ENCODE measurements at regions not wholly inside any gene's neighbourhood (a gene's known extent, or its start where the extent isn't known, plus 50 kb on each side); places are given as distances from the start of the nearest gene placed in this dataset.
A peak's percentile ranks its signal among the peaks of the same experiment; 100 is the strongest.

DNA sequence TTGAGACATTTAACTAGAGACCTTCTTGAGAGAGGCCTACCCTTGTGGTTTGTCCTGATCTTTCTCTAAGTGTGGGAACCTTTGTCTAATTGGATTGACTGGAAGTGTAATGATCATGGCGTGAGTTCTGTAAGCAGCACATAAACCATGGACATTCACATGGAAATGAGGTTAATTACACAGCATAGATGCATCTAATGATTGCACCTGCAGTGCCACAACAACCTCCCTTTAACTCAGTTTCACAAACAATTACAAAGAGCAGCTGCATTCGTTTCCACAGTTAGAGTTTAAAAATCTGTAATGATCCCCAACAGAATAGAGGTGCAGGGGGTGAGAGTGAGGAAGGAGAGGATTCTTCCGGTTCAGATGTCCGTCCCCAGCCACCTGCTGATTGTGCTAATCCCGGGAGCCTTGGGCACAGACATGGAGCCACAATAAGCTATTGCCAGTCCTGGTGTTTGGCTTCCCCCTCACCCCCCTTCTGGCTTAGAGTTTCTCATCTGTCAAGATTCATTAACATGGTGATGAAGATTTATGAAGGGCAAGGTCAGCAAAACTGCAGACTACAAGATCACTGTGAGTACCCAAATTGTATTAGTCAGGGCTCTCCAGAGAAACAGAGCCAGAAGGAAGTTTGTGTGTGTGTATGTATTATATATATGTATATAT, 659.2 kb upstream of the SOX9 start:
- no peak for DNase-seq (ENCODE audit: low spot score)

DNA sequence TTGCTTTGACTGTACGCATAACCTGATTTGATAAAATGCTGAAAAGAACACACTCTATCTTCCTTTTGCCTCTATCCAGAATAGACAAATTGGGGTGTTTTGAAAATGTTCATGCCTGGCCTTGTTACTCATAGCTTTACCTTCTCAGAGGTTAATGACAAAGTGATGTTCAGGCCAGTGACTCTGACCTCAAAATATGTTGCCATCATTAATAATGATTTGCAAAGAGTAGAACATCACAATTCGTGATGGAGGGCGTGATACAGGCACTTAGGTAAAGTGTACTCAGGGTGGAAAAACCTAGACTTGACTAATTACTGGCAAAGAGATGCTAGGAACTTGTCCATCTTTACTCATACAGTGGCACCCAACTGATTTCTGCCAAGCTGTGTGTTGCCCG, 656.6 kb upstream of the SOX9 start:
- no peak for DNase-seq (ENCODE audit: low spot score)

DNA sequence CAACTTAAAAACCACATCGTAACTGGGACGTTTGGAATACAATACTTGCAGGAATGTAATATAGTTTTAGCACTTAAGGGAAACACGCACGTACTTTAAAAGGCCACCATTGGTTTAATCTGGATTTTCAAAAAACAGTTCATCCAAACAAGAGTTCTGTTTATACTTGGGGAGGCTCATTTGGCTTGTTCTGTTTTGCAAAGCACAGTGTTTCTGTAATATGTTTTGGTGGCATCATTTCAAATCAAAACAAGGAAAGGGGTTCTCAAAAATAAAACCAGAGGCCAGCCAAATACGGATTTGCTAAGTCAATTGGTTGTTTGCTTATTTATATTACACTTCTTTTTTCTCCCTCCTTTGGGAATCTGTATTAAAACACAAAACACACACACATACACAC, 656.1 kb upstream of the SOX9 start:
- DNase-seq (ENCODE audit: low spot score) = no peak

DNA sequence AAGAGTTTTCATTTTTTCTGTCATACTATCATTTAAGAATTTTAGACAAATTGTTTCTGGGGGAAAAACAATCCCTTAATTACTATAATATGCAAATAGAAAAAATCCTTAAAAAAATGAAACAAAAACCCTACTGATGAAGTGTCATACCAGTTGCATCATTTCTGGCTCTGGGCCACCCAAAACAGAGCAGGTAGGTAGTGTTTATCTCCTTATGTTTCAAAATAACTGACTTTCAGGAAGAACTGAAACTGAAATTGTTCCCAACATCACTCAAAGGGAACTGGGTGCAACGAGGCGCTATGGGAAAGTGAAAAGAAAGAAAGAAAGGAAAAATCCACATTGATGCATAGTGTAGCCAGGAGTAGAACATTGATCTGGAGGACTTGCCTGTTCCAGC, 653.1 kb upstream of the SOX9 start:
- DNase-seq (ENCODE audit: low spot score) = no peak

DNA sequence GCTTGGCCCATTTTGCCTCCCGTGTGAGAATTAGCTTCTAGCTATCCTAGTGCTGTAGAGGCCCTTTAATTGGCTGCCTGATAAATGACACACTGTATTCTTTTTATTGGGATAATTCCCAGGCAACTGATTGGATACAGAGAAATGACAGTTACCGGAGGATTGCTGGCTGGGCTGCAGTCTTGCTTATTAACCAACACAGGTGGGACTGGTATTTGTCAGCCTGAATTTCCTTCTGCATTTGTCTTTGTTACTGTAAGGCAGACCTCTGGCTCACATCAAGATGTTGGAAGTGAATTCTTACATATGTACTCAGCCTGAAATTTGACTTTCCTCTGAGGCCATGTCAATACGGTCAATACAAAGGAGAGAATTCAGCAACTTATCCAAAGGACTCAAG, 650.8 kb upstream of the SOX9 start:
- DNase-seq (ENCODE audit: low spot score) = no peak

DNA sequence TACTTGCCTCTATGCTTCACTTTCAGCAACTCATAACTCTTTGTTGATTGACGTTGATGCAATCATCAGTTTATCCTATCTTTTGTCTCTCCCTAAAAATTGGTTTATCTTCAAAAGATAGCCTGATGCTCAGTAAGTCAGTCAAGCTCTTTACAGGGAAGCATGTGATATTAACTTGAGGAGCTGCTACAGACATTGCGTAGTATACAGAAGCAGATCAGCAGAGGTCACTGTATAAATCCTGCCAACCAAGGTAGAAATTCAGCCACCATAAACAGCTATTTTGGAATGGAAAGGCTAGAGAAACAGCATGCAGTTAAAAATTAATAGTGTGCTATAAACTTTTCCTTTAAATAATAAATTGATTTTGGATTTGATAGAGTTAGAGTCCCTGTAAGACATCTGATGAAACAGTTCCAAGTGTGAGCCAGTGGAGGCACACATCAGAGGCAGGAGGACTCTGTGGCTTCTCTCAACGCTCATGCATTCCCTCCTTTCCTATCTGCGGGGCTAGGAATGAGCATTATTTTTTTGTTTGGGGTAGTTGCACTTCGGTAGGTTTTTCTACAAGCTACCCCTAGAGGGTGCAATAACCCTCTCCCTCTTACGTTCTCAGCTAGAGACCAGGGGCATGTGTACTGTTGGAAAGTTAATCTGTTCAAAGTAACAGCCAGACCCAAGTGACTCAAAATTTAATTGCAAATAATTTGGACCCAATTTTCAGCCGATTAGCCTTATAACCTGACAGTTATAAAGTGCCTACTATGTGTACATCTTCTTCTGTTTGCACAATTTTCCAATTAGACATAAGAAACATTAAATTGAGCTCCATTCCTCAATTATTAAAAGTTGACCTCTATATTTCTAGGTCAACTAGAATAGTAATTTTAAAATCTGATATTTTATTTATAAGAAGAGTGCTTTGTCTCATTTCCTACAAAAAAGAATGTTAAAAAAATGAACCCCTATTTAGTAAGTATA, 647.7 kb upstream of the SOX9 start:
- DNase-seq (ENCODE audit: low spot score) = peak; percentile 57

DNA sequence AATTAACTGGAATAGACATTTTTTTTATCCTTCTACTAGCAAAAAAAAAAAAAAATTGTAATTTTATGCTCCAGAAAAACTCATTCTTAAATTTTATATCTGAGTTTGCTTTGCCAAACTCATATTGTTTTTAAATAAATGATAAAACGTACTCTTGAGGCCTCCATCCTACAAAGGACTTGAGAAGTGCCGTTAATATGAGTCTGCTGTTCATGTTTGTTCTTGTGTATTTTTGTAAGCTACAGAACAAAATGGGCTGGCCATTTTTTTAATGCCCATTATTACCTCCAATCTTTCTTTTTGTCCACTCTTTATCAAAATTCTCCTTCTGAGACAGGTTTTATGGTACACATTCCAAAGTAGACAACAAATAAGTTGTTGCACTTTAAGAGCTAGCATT, 643.5 kb upstream of the SOX9 start:
- no peak for DNase-seq (ENCODE audit: low spot score)

DNA sequence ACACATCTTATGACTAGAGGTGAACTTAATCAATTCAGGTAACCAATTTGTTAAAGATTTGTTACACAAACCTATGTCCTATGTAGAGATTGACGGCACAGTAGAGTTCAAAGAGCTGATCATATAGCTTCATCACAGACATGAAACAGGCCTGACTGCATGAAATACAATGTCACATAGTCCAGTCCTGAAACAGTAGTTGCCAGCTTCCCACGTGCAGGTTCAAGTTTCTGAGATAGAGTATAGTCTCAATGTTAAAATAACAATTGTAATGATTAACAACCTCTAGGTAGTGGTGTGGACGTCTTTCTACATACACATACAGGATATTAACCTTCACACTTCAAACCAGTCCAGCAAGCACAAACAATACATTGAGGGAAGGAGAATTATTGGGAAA, 640.7 kb upstream of the SOX9 start:
- no peak for DNase-seq (ENCODE audit: low spot score)

DNA sequence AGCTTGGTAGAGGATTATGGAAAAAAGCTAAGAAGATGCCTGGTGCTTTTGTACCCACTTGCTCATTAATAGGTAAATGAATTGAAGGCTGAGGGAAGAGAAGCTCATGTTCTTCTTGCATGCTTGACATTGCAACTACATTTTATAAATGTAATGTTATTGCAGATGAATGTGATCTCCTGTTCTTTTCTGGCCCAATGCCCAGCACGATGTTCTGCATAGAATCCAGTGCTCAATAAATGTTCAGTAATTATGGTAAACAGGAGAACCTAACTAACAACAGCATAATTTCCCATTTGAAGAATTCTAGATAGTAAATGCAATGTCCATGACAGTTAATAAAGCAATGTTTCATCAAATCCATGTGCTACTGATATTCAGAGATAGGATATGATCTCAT, 638.2 kb upstream of the SOX9 start:
- no peak for DNase-seq (ENCODE audit: low spot score)

DNA sequence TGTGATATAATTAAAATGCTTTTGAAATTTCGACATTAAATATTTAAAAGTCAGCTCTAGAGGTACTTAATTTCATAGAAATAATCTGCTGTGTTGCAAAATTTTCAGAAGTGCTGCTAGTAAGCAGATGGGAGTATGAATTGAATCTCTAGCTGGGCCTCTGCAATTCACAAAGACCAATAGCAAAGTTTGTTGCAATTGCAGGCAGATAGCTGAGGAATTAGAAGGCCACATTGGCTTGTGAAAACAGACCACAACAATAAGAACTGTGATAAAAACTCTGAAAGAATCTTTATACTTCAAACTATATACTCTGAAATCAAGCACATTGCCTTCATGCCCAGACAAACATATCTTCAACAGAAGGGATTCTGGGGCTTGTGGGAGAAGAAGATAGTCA, 636.3 kb upstream of the SOX9 start:
- no peak for DNase-seq (ENCODE audit: low spot score)

DNA sequence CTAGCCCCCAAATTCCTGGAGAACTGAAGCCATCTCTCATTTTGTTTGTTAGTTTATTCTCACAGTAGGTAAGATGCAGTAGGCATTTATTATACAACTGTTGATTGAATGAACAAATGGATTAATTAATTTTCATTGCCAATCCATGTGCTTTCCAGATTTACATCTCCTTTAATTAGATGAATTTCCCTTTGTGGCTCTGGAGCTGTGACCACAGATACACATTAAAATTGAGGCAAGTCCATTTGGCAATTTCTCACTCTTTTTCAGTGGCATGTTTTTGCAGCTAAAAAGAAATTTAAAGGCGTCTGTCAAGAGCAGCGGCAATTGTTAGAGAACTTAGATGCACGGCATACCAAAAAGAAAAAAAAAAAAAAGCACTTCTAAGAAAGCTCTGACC, 635.4 kb upstream of the SOX9 start:
- DNase-seq (ENCODE audit: low spot score) = no peak

DNA sequence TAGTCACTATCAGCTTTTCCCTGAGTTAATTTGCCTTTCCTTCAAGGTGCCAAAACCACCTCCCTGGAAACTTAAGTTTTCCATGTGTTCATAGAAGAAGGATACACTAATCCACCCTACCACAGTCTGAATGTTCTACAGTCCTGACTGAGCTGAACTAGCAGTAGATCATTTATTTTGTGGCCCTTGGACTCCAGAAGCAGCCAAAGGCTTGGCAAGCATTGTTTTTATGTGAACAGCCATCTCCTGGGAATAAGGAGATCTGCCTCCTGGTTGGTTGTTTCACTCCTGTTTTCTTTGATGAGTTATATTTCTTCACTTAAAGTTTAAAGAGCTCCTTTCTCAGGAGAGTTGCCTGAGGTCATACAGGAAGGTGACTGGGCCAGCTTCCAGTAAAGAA, 634.6 kb upstream of the SOX9 start:
- no peak for DNase-seq (ENCODE audit: low spot score)

DNA sequence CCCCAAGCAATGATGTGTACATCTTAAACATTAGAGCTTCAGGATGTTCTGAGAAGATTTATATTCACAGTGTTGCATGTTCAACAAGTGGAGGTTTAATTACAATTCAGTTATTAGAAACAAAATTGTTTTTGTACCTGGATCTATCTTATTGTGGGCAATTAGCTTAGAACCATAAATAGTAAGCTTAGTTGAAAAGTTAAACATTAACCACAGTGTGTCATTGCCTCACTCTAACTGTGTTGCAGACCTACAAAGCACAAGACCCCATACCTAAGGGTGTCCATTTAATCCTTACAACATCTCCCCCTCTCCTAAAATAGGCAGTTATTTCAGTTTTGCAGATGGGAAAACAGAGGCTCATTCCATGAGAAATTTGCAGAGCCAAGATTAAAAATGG, 632.0 kb upstream of the SOX9 start:
- DNase-seq (ENCODE audit: low spot score) = no peak

DNA sequence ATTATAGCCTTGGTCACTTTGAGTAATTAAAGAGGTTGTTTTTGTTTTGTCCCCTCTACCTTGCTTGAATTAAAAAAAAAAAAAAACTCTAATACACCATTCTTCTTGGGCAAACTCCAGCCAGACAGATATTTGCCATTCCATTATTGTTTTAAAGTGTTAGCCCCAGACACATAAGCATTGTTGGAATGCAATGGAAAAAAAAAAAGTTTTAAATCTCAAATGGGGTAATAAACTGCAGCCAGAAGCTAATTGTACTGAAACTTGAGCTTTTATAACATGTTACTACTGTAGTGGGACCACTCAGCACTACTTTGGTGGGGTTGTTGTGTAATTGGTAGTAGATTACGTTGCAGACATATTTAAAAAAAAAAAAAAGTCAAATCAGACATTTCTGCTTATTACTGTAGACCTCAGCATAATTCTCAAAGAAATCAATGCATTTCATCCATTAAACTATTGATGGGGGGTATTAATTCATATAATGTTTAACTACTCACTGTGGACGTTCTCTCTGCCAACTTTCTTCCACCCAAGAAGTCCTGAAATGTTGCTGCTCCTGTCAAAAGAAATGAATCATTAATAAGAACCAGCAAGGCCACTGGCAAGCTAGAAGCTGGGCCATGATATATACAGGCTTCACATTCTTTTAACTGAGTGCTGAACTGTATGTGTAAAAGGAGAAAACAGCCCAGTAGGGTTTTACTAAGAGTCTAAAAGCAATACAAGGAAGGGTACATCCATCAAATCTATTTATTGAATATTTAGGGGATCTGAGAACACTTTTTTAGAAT, 626.6 kb upstream of the SOX9 start:
- DNase-seq (ENCODE audit: low spot score) = no peak

DNA sequence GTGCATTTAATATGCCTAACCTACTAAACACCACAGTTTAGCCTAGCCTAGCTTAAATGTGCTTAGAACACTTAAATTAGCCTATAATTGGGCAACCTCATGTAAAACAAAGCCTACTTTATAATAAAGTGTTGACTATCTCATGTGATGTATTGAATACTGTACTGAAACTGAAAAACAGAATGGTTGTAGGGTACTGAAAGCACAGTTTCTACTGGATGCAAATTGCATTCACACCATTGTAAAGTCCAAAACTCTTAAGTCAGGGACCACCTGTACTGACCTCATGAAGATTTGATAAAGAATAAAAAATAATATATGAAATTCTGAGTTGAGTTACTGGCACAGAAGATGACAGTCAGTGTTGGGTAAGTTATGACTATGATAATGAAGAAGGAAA, 625.4 kb upstream of the SOX9 start:
- no peak for DNase-seq (ENCODE audit: low spot score)

DNA sequence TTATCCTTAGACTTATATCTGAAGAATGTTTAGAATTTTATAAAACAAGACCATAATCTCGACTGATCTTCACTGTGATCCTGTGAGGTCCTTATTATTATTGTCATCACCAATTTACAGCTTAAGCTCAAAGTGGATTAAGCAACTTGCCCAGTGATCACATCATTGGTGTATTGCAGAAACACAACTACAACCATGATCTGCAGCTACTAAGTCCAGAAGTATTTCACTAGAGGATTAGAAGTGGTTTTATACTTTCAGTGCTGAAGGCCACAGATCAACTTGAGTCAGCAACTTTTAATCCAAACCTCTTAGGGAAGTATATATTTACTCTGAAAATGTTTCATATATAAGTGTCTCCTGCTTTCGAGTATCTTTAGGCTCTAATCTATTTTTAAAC, 624.3 kb upstream of the SOX9 start:
- no peak for DNase-seq (ENCODE audit: low spot score)

DNA sequence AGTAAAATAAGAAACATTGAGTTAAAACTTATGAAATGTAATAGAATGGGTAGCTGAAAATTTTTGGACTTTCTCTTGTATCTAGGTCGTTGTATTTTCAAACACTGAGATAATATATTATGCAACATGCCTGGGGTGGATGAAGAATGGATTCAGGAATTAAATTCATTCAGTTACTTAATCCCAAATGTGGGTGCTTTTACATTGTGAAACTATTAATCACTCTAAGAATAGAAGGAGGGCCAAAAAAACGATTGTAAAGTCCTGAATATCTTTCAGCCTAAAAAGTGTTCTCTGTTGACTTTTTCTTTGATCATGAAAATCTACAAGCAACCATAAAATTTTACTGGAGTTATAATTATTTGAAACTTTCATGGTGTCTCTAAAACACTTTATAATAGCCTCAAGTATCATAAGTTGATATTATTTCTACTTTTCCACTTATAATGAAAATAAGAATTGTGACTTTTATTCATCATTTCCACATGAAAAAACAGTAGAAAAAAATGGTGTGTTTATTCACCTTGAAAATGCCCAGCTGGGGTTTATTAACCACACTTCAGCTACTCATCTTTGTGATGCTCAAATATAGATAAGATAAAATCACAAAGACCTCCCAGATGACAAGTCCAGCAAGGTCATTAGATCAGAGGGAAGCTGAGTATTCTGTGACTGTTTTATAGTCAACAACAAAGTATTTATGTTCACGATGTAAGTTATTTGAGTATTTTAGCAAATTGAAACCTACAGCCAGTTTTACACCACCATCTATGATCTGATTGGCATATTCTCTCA, 619.9 kb upstream of the SOX9 start:
- no peak for DNase-seq (ENCODE audit: low spot score)

DNA sequence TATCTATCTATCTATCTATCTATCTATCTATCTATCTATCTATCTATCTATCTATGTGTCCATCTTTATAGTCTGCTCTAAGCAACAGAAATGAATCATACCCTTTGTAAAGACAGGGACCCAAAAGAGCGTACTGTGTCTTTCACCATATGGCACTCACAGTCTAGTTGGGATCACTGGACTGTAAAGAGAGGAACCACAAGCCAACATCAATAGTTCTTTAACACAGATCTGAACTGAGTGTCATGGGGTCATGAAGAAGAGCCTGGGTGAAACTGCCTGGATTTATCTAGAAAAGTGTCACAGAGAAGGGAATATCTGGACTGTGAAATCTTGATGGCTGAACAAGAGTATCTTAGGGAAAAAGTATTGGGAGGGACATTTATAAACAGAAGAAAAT, 619.1 kb upstream of the SOX9 start:
- DNase-seq (ENCODE audit: low spot score) = no peak

DNA sequence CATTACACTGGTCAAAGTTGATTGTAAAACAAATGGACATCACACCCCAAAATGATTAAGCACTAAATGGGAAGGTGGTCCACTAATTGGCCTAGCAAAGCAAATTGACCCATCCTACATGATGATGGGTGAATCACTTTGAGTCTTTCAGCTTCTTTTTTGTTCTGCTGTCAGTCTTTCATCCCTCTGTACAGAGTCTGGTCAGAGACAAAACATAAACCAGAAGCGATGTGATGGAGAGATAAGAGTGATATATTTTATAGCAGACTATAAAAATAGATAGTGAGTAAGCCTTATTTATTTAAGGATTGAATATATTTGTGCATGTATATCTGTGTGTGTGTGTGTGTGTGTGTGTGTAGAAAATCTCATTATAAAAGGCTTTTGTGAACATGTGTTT, 618.4 kb upstream of the SOX9 start:
- no peak for DNase-seq (ENCODE audit: low spot score)

DNA sequence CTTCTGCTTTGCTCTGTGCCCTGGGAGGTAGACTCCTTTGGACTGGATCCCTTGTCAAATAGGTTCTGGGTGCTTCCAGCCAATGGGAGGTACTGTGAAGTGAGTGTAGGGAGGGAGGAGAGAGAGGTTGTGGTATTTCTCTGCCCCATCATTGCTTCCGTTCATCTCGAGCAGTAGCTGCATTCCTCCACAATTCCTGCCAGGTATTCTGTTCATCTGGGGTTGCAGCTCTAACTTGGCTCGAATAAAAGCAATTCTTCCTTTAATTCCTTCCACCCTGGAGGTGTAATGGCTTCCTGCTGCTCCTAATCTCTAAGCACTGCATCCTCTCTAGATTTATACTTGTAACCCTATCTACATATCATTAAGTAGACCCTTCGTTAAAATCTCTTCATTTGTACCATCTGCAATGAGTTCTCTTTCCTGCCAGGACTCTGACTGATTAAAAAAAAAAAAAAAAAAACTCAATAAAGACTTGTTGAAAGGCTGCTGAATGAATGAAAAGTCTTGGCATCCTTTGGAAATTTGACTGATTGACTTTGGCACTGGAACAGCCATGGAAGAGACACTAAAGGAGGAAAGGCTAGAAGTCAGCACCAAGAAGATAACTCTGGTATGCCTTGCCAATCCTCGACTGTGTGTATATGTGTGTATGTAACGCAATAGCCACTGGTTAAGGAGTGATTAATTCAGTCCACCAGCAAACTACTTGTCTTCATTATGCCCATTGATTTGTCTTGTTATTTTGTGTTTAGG, 616.9 kb upstream of the SOX9 start:
- no peak for DNase-seq (ENCODE audit: low spot score)

DNA sequence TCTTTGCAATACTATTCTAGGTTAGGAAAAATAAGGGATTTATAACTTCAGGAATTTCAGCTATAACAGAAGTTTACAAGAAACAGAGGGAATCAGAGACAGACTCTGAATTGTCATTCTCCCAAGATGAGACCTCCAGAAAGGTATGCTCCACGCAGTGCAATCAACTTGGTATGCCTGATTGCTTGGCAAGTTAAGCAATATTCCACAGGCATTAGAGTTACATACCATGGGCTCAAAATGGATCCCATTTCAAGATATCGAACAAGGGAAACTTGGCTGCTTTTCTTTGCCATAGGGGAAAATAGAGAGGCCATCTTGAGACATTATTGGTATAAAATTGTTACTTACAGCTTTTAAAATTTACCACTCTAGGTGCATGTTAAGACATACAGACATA, 615.6 kb upstream of the SOX9 start:
- DNase-seq (ENCODE audit: low spot score) = no peak
